SK-N-SH (cell line): ENCODE measurements at regions not wholly inside any gene's neighbourhood (a gene's known extent, or its start where the extent isn't known, plus 50 kb on each side); places are given as distances from the start of the nearest gene placed in this dataset.

Source experiments
- CTCF ChIA-PET: fragments of 300-600, 350-600 bp; formaldehyde crosslinking; extraction: SDS; loops from one replicate; lab custom pipeline; 2021; lab: Yijun Ruan, JAX
- POLR2A ChIA-PET: fragments of 350-600 bp; sonication (Branson Sonifier 250); formaldehyde crosslinking; extraction: SDS; loops from one replicate; lab custom pipeline; 2020; ENCODE audit warnings: antibody characterized with exemption, inconsistent platforms; lab: Yijun Ruan, JAX
- DNase-seq: peaks from one replicate; pipeline ENCODE4 v3.0.0; 2012
- H2AFZ ChIP-seq: fragments of 200-600 bp; sonication (generic); 2 replicates; pipeline ENCODE4 v1.8.1; 2016; ENCODE audit warnings: antibody characterized with exemption, mild to moderate bottlenecking, low read depth
- H3F3A ChIP-seq: fragments of 200-600 bp; sonication (generic); replicated peaks from 2 replicates; pipeline ENCODE3; 2016; ENCODE audit warnings: antibody characterized with exemption, mild to moderate bottlenecking; ENCODE audit not compliant: insufficient read depth
- H3K27ac ChIP-seq, 2 experiments: fragments of 200-500 bp in 1 of 2; fragments of 200-600 bp in 1 of 2; sonication (Bioruptor generic) in 1 of 2; sonication (generic), shearing (Covaris generic) in 1 of 2; 2 replicates each; pipeline versions ENCODE4 v1.5.1 to v1.6.1; 2014 to 2016; ENCODE audit warnings: low read depth in 2 of 2, inconsistent platforms in 1 of 2, low read length in 1 of 2, mild to moderate bottlenecking in 1 of 2, mixed read lengths in 1 of 2
- H3K27me3 ChIP-seq: fragments of 200-600 bp; sonication (generic), shearing (Covaris generic); 2 replicates; pipeline ENCODE4 v1.6.1; 2016; ENCODE audit warnings: mixed run types; ENCODE audit not compliant: insufficient read depth
- H3K36me3 ChIP-seq, 2 experiments: fragments of 200-500 bp in 1 of 2; fragments of 200-600 bp in 1 of 2; sonication (Bioruptor generic) in 1 of 2; sonication (generic) in 1 of 2; replicated peaks in 1 of 2; 2 replicates each; pipeline versions ENCODE3 to v1.5.1; 2014 to 2016; ENCODE audit warnings: low read length in 1 of 2, mild to moderate bottlenecking in 1 of 2; ENCODE audit not compliant: insufficient read depth in 2 of 2, control insufficient read depth in 1 of 2
- H3K4me1 ChIP-seq, 2 experiments: fragments of 200-500 bp in 1 of 2; fragments of 200-600 bp in 1 of 2; sonication (Bioruptor generic) in 1 of 2; sonication (generic), shearing (Covaris generic) in 1 of 2; 2 replicates each; pipeline versions ENCODE4 v1.5.1 to v1.6.1; 2014 to 2016; ENCODE audit warnings: low read depth in 1 of 2, low read length in 1 of 2, mixed run types in 1 of 2; ENCODE audit not compliant: insufficient read depth in 2 of 2, control insufficient read depth in 1 of 2
- H3K4me2 ChIP-seq: fragments of 200-600 bp; sonication (generic), shearing (Covaris generic); 2 replicates; pipeline ENCODE4 v1.6.1; 2017; ENCODE audit warnings: mixed run types
- H3K4me3 ChIP-seq, 2 experiments: fragments of 200-500 bp in 1 of 2; fragments of 200-600 bp in 1 of 2; sonication (Bioruptor generic) in 1 of 2; sonication (generic), shearing (Covaris generic) in 1 of 2; 2 replicates each; pipeline versions ENCODE4 v1.5.1 to v1.8.1; 2014 to 2016; ENCODE audit warnings: low read depth in 2 of 2, inconsistent platforms in 1 of 2, low read length in 1 of 2, mild to moderate bottlenecking in 1 of 2, mixed read lengths in 1 of 2, moderate library complexity in 1 of 2
- H3K79me2 ChIP-seq: fragments of 200-600 bp; sonication (generic); 2 replicates; pipeline ENCODE4 v1.8.1; 2017; ENCODE audit warnings: mild to moderate bottlenecking; ENCODE audit not compliant: insufficient read depth
- H3K9ac ChIP-seq: fragments of 200-600 bp; sonication (generic); 2 replicates; pipeline ENCODE4 v1.6.1; 2017; ENCODE audit warnings: mixed run types
- H3K9me2 ChIP-seq: fragments of 200-600 bp; sonication (generic); 2 replicates; pipeline ENCODE4 v1.6.1; 2017; ENCODE audit warnings: mixed run types
- H3K9me3 ChIP-seq: fragments of 200-600 bp; sonication (generic); 2 replicates; pipeline ENCODE4 v1.6.1; 2017; ENCODE audit warnings: mixed run types, mild to moderate bottlenecking, moderate library complexity
- H4K20me1 ChIP-seq: fragments of 200-600 bp; sonication (generic); 2 replicates; pipeline ENCODE4 v1.6.1; 2017; ENCODE audit warnings: mild to moderate bottlenecking, mixed run types; ENCODE audit not compliant: insufficient read depth
- EP300 ChIP-seq, 2 experiments: IDR thresholded peaks; 2 replicates each; pipeline versions ENCODE4 v1.4.0 to v1.6.1; 2012; ENCODE audit warnings: borderline replicate concordance in 1 of 2, low read depth in 1 of 2, low read length in 1 of 2
- EZH2phosphoT487 ChIP-seq: fragments of 200-600 bp; sonication (generic); IDR thresholded peaks from 2 replicates; pipeline ENCODE4 v1.6.1; 2017; ENCODE audit warnings: low read depth, mixed run types, mild to moderate bottlenecking, antibody characterized with exemption, moderate library complexity, borderline replicate concordance
- FOSL2 ChIP-seq: IDR thresholded peaks from 2 replicates; pipeline ENCODE4 v1.4.0; 2012; ENCODE audit warnings: low read depth, mild to moderate bottlenecking, moderate library complexity, borderline replicate concordance
- FOXJ3 ChIP-seq: sonication (generic); formaldehyde crosslinking; IDR thresholded peaks from 2 replicates; pipeline ENCODE4 v1.5.1; 2020; ENCODE audit warnings: mild to moderate bottlenecking, missing genetic modification reagents
- GABPA ChIP-seq: IDR thresholded peaks from 2 replicates; pipeline ENCODE4 v1.4.0; 2012; ENCODE audit warnings: low read depth, mild to moderate bottlenecking
- JUND ChIP-seq: IDR thresholded peaks from 2 replicates; pipeline ENCODE4 v1.4.0; 2012
- MAX ChIP-seq: IDR thresholded peaks from 2 replicates; pipeline ENCODE4 v1.4.0; 2012; ENCODE audit warnings: low read depth
- MEF2A ChIP-seq: IDR thresholded peaks from 2 replicates; pipeline ENCODE4 v1.4.0; 2012; ENCODE audit warnings: low read depth, borderline replicate concordance
- MXI1 ChIP-seq: IDR thresholded peaks from 2 replicates; pipeline ENCODE4 v1.6.1; 2012; ENCODE audit warnings: mild to moderate bottlenecking, low read depth, low read length, improper control_type of control experiment
- NFIC ChIP-seq: IDR thresholded peaks from 2 replicates; pipeline ENCODE4 v1.4.0; 2012; ENCODE audit warnings: borderline replicate concordance
- NRF1 ChIP-seq: IDR thresholded peaks from 2 replicates; pipeline ENCODE4 v1.6.1; 2012; ENCODE audit warnings: low read depth, mild to moderate bottlenecking, low read length
- POLR2AphosphoS5 ChIP-seq: IDR thresholded peaks from 2 replicates; pipeline ENCODE4 v1.6.1; 2012; ENCODE audit warnings: low read depth, low read length
- RAD21 ChIP-seq: IDR thresholded peaks from 2 replicates; pipeline ENCODE4 v1.6.1; 2012; ENCODE audit warnings: mild to moderate bottlenecking, low read length
- RCOR1 ChIP-seq: fragments of 150-350 bp; IDR thresholded peaks from 2 replicates; pipeline ENCODE4 v1.6.1; 2017; ENCODE audit warnings: antibody characterized with exemption, low read length
- RFX5 ChIP-seq: IDR thresholded peaks from 2 replicates; pipeline ENCODE4 v1.6.1; 2012; ENCODE audit warnings: mild to moderate bottlenecking, improper control_type of control experiment, low read length
- SMC3 ChIP-seq: IDR thresholded peaks from 2 replicates; pipeline ENCODE4 v1.6.1; 2012; ENCODE audit warnings: low read depth, low read length, improper control_type of control experiment
- TAF1 ChIP-seq: IDR thresholded peaks from 2 replicates; pipeline ENCODE4 v1.6.1; 2012; ENCODE audit warnings: low read depth, mild to moderate bottlenecking, low read length, moderate library complexity, borderline replicate concordance
- TCF12 ChIP-seq: IDR thresholded peaks from 2 replicates; pipeline ENCODE4 v1.4.0; 2012
- TEAD4 ChIP-seq: IDR thresholded peaks from 2 replicates; pipeline ENCODE4 v1.4.0; 2012; ENCODE audit warnings: mild to moderate bottlenecking, borderline replicate concordance; ENCODE audit not compliant: insufficient read depth
- USF1 ChIP-seq: IDR thresholded peaks from 2 replicates; pipeline ENCODE4 v1.4.0; 2012; ENCODE audit warnings: low read depth, borderline replicate concordance
- ZBTB33 ChIP-seq: IDR thresholded peaks from 2 replicates; pipeline ENCODE4 v1.4.0; 2012; ENCODE audit warnings: low read depth, borderline replicate concordance
- WGBS: methylation state at CpG from one replicate; pipeline ENCODE4 v1.1.6; 2017; ENCODE audit warnings: low lambda C conversion rate; 5-methylcytosine and 5-hydroxymethylcytosine counted together
- TF ChIP-seq, protein P1 (sequence below): IDR thresholded peaks from 2 replicates; pipeline ENCODE4 v1.6.1; 2012; ENCODE audit warnings: mild to moderate bottlenecking, low read depth, low read length, moderate library complexity
- TF ChIP-seq, protein P2 (sequence below): IDR thresholded peaks from 2 replicates; pipeline ENCODE4; 2012

- Histone ChIP-seq H4K20me1 (no peaks in the 10 kb centered on the region), H3K9me3 (0 out of 2 replicates have a peak, but pooled peaks cover 5% of the 10 kb centered on the region), H3K79me2 (no peaks in the 10 kb centered on the region), H3K4me1 (no peaks in the 10 kb centered on the region), H3F3A (no peaks in the 10 kb centered on the region), H3K9me2 (no peaks in the 10 kb centered on the region), H3K9ac (no peak overlapping the region), H3K27ac (no peak overlapping the region), H3K36me3 (no peaks in the 10 kb centered on the region), H2AFZ (no peak overlapping the region), H3K4me3 (no peak overlapping the region), H3K4me2 (no peak overlapping the region), H3K27me3 (no peaks in the 10 kb centered on the region; the same call in 1 of the 2 replicates)
- DNase-seq = no peak
- ChIA-PET CTCF (interaction anchor here (1.2 kb wide), 1 partner anchor 94 kb away, joined by 3 read pairs; no protein-coding TSS in a partner anchor), POLR2A (no interaction called here)
- no peak for TF ChIP-seq NRF1
- TF ChIP-seq MXI1 = no peak
- TF ChIP-seq POLR2AphosphoS5 = no peak
- no peak for TF ChIP-seq RAD21
- TF ChIP-seq JUND = no peak
- TF ChIP-seq FOXJ3 (CRISPR knock-in tag) = no peak
- no peak for TF ChIP-seq EP300 (IDR thresholded peaks at IDR 0.05; ENCODE audit: borderline replicate concordance in 1 of 2, low read depth in 1 of 2, low read length in 1 of 2)
- no peak for TF ChIP-seq MAX
- TF ChIP-seq, protein P1, sequence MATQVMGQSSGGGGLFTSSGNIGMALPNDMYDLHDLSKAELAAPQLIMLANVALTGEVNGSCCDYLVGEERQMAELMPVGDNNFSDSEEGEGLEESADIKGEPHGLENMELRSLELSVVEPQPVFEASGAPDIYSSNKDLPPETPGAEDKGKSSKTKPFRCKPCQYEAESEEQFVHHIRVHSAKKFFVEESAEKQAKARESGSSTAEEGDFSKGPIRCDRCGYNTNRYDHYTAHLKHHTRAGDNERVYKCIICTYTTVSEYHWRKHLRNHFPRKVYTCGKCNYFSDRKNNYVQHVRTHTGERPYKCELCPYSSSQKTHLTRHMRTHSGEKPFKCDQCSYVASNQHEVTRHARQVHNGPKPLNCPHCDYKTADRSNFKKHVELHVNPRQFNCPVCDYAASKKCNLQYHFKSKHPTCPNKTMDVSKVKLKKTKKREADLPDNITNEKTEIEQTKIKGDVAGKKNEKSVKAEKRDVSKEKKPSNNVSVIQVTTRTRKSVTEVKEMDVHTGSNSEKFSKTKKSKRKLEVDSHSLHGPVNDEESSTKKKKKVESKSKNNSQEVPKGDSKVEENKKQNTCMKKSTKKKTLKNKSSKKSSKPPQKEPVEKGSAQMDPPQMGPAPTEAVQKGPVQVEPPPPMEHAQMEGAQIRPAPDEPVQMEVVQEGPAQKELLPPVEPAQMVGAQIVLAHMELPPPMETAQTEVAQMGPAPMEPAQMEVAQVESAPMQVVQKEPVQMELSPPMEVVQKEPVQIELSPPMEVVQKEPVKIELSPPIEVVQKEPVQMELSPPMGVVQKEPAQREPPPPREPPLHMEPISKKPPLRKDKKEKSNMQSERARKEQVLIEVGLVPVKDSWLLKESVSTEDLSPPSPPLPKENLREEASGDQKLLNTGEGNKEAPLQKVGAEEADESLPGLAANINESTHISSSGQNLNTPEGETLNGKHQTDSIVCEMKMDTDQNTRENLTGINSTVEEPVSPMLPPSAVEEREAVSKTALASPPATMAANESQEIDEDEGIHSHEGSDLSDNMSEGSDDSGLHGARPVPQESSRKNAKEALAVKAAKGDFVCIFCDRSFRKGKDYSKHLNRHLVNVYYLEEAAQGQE = no peak
- TF ChIP-seq, protein P2, sequence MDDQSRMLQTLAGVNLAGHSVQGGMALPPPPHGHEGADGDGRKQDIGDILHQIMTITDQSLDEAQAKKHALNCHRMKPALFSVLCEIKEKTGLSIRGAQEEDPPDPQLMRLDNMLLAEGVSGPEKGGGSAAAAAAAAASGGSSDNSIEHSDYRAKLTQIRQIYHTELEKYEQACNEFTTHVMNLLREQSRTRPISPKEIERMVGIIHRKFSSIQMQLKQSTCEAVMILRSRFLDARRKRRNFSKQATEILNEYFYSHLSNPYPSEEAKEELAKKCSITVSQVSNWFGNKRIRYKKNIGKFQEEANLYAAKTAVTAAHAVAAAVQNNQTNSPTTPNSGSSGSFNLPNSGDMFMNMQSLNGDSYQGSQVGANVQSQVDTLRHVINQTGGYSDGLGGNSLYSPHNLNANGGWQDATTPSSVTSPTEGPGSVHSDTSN = no peak
- no peak for TF ChIP-seq GABPA
- no peak for TF ChIP-seq TCF12
- no peak for TF ChIP-seq TEAD4
- 55% methylated on average over 9 of the region's 9 CpGs for WGBS
These were observed 60.6 kb downstream of the INHBB start for GRCh38 chr2:120406566-120406965.

DNA sequence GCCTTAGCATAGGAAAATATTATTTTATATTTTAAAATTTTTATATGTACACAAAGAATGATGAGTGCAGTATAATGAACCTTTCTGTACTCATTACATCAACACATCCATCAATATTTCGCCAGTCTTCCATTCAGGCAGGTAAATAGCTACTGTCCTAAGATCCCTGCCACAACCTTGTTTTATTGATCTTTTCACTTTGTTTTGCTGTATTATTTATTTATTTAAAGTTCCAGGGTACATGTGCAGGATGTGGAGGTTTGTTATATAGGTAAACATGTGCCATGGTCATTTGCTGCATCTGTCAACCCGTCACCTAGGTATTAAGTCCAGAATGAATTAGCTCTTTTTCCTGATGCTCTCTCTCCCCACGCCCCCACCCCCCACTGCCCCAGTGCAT lies 64.6 kb downstream of the INHBB start:
- Histone ChIP-seq H3K9me3 (0 out of 2 replicates have a peak, but pooled peaks cover 5% of the 10 kb centered on the region), H3F3A (no peaks in the 10 kb centered on the region), H4K20me1 (no peaks in the 10 kb centered on the region), H3K4me1 (no peaks in the 10 kb centered on the region), H3K27ac (no peak overlapping the region), H3K36me3 (no peaks in the 10 kb centered on the region), H3K9me2 (no peaks in the 10 kb centered on the region), H2AFZ (no peak overlapping the region), H3K79me2 (no peaks in the 10 kb centered on the region), H3K27me3 (no peaks in the 10 kb centered on the region; the same call in 1 of the 2 replicates), H3K4me2 (no peak overlapping the region), H3K4me3 (no peak overlapping the region), H3K9ac (no peak overlapping the region)
- ChIA-PET POLR2A (no interaction called here), CTCF (no interaction called here)
- WGBS = 12% methylated on average over 3 of the region's 3 CpGs
- no peak for DNase-seq
- no peak for TF ChIP-seq FOSL2
- no peak for TF ChIP-seq MEF2A
- TF ChIP-seq RFX5 = no peak
- no peak for TF ChIP-seq EZH2phosphoT487
- TF ChIP-seq RCOR1 = no peak
- no peak for TF ChIP-seq SMC3
- TF ChIP-seq USF1 = no peak
- no peak for TF ChIP-seq TAF1
- TF ChIP-seq ZBTB33 = no peak
- TF ChIP-seq NFIC = no peak
- no peak for TF ChIP-seq POLR2AphosphoS5
